Colon (tissue), 2 donors: ENCODE measurements at regions not wholly inside any gene's neighbourhood (a gene's known extent, or its start where the extent isn't known, plus 50 kb on each side); places are given as distances from the start of the nearest gene placed in this dataset.
"Not testable (repeated sequence)": the region's sequence is repeated elsewhere in the genome, so short reads cannot be mapped to it uniquely, and the experiment has no call there.

Experiments
- FAIRE-seq: peaks from 2 replicates; lab custom pipeline; 2012; peaks lifted over from hg19 to GRCh38; lab: Jason Lieb, UNC
- donor health status: control.
- donor health status: control.

DNA sequence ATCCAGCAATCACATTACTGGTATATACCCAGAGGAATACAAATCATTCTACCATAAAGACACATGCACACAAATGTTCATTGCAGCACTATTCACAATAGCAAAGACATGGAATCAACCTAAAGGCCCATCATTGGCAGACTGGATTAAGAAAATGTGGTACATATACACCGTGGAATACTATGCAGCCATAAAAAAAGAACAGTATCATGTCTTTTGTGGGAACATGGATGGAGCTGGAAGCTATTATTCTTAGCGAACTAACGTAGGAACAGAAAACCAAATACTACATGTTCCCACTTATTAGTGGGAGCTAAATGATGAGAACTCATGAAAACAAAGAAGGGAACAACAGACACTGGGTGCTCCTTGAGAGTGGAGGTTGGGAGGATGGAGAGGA is 60.9 kb downstream of the PGRMC1 start:
- FAIRE-seq = not testable (repeated sequence)

DNA sequence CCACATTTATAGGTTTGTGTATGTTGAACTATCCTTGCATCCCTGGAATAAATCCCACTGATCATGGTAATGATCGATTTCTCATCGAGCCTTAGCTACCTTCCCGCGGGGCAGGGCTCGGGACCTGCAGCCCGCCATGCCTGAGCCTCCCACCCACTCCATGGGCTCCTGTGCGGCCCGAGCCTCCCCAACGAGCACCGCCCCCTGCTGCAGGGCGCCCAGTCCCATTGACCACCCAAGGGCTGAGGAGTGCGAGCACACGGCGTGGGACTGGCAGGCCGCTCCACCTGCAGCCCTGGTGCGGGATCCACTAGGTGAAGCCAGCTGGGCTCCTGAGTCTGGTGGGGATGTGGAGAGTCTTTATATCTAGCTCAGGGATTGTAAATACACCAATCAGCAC is 63.7 kb downstream of the PGRMC1 start:
- FAIRE-seq = not testable (repeated sequence)

DNA sequence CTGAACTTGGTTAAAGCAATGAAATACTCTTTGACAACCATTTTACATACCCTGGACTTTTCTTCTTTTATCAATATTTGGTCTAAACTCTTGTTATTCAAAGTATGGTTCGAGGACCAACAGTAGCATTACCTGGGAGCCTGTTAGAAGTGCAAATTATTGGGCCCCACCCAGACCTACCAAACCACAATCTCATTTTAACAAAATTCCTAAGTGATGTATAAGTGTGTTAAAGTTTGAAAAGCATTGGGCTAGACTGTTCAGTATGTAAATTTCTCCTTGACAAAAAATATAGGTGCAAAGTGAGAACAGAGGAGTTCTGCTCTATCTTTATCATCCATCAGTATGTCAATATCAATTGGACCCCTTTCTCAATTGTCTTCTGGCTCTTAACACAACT is 67.1 kb downstream of the PGRMC1 start:
- FAIRE-seq = peak; percentile 51

DNA sequence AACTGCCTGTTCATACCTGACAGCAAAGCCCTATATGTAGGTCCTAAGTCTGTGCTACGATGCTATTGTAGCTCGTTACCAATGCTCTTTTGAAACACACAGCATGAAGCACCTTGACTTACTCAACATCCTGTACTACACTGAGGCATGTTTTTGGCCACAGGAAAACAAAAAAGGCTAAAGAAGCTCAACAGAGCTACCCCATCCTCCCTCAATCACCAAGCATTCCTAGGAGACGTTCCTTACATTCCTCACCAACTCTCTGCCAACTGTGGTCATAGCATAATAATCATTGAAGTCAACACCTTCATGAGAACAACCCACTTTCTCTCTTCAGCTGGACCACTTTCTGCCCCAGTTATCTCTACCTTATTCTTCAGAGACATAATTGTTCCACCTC is 73.7 kb upstream of the SLC25A43 start:
- no peak for FAIRE-seq

DNA sequence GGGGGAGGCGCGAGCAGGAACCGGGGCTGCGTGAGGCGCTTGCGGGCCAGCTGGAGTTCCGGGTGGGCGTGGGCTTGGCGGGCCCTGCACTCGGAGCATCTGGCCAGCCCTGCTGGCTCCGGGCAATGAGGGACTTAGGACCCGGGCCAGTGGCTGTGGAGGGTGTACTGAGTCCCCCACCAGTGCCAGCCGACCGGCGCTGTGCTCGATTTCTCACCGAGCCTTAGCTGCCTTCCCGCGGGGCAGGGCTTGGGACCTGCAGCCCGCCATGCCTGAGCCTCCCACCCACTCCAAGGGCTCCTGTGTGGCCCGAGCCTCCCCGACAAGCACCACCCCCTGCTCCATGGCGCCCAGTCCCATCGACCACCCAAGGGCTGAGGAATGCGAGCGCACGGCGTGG is 67.3 kb upstream of the SLC25A43 start:
- FAIRE-seq = not testable (repeated sequence)

DNA sequence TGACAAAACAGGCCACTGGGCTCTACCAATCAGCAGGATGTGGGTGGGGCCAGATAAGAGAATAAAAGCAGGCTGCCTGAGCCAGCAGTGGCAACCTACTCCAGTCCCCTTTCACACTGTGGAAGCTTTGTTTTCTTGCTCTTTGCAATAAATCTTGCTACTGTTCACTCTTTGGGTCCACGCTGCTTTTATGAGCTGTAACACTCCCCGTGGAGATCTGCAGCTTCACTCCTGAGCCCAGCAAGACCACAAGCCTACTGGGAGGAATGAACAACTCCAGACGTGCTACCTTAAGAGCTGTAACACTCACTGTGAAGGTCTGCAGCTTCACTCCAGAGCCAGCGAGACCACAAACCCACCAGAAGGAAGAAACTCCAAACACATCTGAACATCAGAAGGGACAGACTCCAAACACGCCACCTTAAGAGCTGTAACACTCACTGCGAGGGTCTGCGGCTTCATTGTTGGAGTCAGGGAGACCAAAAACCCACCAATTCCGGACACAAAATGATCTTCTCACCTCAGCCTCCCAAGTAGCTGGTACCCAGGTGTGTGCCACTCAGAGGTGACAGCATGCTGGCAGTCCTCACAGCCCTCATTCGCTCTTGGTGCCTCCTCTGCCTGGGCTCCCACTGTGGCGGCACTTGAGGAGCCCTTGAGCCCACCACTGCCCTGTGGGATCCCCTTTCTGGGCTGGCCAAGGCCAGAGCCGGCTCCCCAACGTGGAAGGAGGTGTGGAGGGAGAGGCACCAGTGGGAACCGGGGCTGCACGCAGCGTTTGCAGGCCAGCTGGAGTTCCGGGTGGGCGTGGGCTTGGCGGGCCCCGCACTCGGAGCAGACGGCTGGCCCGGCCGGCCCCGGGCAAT is 66.0 kb upstream of the SLC25A43 start:
- not testable (repeated sequence) for FAIRE-seq

DNA sequence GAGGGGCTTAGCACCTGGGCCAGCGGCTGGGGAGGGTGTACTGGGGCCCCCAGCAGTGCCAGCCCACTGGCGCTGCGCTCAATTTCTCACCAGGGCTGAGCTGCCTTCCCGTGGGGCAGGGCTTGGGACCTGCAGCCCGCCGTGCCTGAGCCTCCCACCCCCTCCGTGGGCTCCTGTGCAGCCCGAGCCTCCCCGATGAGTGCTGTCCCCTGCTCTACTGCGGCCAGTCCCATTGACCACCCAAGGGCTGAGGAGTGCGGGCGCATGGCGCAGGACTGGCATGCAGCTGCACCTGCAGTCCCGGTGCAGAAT is 65.5 kb upstream of the SLC25A43 start:
- not testable (repeated sequence) for FAIRE-seq

DNA sequence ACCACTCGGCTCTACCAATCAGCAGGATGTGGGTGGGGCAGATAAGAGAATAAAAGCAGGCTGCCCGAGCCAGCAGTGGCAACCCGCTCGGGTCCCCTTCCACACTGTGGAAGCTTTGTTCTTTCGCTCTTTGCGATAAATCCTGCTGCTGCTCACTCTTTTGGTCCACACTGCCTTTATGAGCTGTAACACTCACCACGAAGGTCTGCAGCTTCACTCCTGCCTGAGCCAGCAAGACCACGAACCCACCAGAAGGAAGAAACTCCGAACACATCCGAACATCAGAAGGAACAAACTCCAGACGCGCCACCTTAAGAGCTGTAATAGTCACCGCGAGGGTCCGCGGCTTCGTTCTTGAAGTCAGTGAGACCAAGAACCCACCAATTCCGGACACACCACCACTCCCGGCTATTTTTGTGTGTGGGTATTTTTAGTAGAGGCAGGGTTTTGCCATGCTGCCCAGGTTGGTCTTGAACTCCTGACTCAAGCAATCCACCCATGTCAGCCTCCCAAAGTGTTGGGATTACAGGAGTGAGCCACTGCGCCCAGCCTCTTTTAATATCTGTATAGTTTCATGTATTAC is 64.6 kb upstream of the SLC25A43 start:
- not testable (repeated sequence) for FAIRE-seq

DNA sequence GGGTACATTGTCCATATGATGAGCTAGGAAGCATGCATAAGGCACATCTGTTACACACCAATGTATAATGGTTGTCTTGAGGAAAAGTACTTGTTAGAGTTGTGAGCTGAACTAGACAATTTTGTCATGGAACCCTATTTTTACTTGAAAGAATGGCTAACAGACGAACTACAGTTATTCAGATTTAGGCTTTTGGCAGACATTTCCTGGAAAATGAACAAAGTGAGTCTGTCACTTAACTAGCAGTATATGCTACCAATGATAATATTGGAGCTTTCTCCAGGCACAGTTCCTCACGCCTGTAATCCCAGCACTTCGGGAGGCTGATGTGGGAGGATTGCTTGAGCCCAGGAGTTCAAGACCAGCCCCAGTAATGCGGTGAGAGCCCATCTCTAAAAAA is 61.9 kb upstream of the SLC25A43 start:
- FAIRE-seq = no peak

DNA sequence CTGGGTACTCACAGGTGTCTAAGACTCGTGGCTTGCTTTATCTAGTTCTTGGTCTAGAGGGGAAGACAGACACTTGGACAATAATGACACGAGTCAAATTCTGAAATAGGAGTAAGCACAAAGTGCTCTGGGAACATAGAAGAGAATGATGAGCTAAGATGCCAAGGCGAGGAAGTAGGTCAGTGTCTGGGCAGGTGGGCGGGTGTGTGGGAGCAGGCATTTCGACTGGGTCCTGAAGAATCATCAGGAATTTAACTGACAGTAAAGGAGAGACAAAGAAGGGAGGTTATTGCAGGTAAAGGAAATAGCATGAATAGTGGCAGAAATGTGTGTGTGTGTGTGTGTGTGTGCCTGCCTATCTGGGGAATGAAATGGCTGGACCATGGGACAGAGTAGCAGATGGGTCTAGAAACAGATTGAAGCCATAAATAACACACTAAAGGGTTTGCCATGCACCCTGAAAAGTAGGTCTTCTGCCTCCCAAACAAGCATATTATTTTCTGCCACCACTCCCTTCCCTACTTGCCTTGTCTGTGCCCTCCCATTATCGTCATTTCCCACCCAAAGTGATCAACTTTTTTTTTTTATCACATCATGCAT is 58.4 kb upstream of the SLC25A43 start:
- FAIRE-seq = no peak

DNA sequence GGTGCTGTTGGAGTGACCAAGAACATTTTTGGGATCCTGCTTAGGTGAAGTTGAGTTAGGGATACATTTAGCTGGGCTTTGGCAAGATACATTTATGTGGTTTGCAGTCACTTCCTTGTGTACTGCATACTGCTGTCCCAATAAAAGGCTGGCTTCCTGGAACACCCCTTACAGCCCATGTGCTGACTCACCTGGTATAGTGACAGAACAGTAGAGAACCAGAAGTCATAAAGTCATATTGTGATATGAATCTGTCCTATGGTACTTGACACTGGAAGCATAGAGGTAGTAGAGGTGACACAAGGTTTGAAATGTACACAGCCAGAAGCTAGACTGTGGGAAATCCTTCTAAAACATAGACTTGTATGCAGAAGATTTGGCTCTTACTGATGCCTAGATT is 55.3 kb upstream of the SLC25A43 start:
- FAIRE-seq = peak; percentile 31
